ENCODE measurements at regions not wholly inside any gene's neighbourhood (a gene's known extent, or its start where the extent isn't known, plus 50 kb on each side); places are given as distances from the start of the nearest gene placed in this dataset.

GRCh38 chr15:46366360-46367007 lies 731.7 kb downstream of the SQOR start:
- Histone ChIP-seq H3K4me3 (ENCODE audit: low read length) (no peak overlapping the region), H3K4me2 (ENCODE audit: low read length) (no peak overlapping the region), H3F3A (ENCODE audit: control insufficient read depth, insufficient read depth) (no peaks in the 10 kb centered on the region), H3K9me2 (replicated peaks; ENCODE audit: control insufficient read depth, low read length) (no peaks in the 10 kb centered on the region), H3K27ac (ENCODE audit: low read depth, low read length) (no peak overlapping the region), H3K4me1 (ENCODE audit: control insufficient read depth, low read length) (no peaks in the 10 kb centered on the region), H4K20me1 (ENCODE audit: control insufficient read depth, insufficient read depth, low read depth, low read length) (no peaks in the 10 kb centered on the region), H3K9me3 (ENCODE audit: control insufficient read depth, insufficient read depth, low read length) (no peaks in the 10 kb centered on the region), H3K36me3 (ENCODE audit: control insufficient read depth, low read length) (no peaks in the 10 kb centered on the region), H3K79me2 (ENCODE audit: control insufficient read depth, low read length) (no peaks in the 10 kb centered on the region), H3K27me3 (ENCODE audit: control insufficient read depth, low read length) (no peaks in the 10 kb centered on the region)
- no peak for TF ChIP-seq CTCF (IDR thresholded peaks at IDR 0.05; ENCODE audit: low read depth, low read length, poor library complexity, severe bottlenecking)
- no peak for TF ChIP-seq EZH2phosphoT487 (IDR thresholded peaks at IDR 0.05; ENCODE audit: borderline replicate concordance, low read length)

GRCh38 chr15:46383978-46384377 lies 749.1 kb downstream of the SQOR start:
- Histone ChIP-seq H3F3A (ENCODE audit: control insufficient read depth, insufficient read depth) (no peaks in the 10 kb centered on the region), H3K4me3 (ENCODE audit: low read length) (no peak overlapping the region), H3K4me1 (ENCODE audit: control insufficient read depth, low read length) (no peaks in the 10 kb centered on the region), H3K4me2 (ENCODE audit: low read length) (no peak overlapping the region), H3K27ac (ENCODE audit: low read depth, low read length) (no peak overlapping the region), H4K20me1 (ENCODE audit: control insufficient read depth, insufficient read depth, low read depth, low read length) (no peaks in the 10 kb centered on the region), H3K9me2 (replicated peaks; ENCODE audit: control insufficient read depth, low read length) (no peaks in the 10 kb centered on the region), H3K79me2 (ENCODE audit: control insufficient read depth, low read length) (no peaks in the 10 kb centered on the region), H3K27me3 (ENCODE audit: control insufficient read depth, low read length) (no peaks in the 10 kb centered on the region), H3K36me3 (ENCODE audit: control insufficient read depth, low read length) (no peaks in the 10 kb centered on the region), H3K9me3 (ENCODE audit: control insufficient read depth, insufficient read depth, low read length) (0 out of 2 replicates have a peak, but pooled peaks cover 3% of the 10 kb centered on the region)
- no peak for TF ChIP-seq EZH2phosphoT487 (IDR thresholded peaks at IDR 0.05; ENCODE audit: borderline replicate concordance, low read length)
- TF ChIP-seq CTCF (IDR thresholded peaks at IDR 0.05; ENCODE audit: low read depth, low read length, poor library complexity, severe bottlenecking) = no peak

GRCh38 chr15:46386356-46386755 lies 751.5 kb downstream of the SQOR start:
- no peaks in the 10 kb centered on the region for H3F3A ChIP-seq (ENCODE audit: control insufficient read depth, insufficient read depth)
- H3K9me2 ChIP-seq (replicated peaks; ENCODE audit: control insufficient read depth, low read length) = no peaks in the 10 kb centered on the region
- H3K4me3 ChIP-seq (ENCODE audit: low read length) = no peak overlapping the region
- no peaks in the 10 kb centered on the region for H3K79me2 ChIP-seq (ENCODE audit: control insufficient read depth, low read length)
- H3K4me1 ChIP-seq (ENCODE audit: control insufficient read depth, low read length) = no peaks in the 10 kb centered on the region
- H3K36me3 ChIP-seq (ENCODE audit: control insufficient read depth, low read length) = no peaks in the 10 kb centered on the region
- no peak overlapping the region for H3K4me2 ChIP-seq (ENCODE audit: low read length)
- no peaks in the 10 kb centered on the region for H4K20me1 ChIP-seq (ENCODE audit: control insufficient read depth, insufficient read depth, low read depth, low read length)
- H3K27ac ChIP-seq (ENCODE audit: low read depth, low read length) = no peak overlapping the region
- H3K9me3 ChIP-seq (ENCODE audit: control insufficient read depth, insufficient read depth, low read length) = 0 out of 2 replicates have a peak, but pooled peaks cover 3% of the 10 kb centered on the region
- no peaks in the 10 kb centered on the region for H3K27me3 ChIP-seq (ENCODE audit: control insufficient read depth, low read length)
- TF ChIP-seq EZH2phosphoT487 (IDR thresholded peaks at IDR 0.05; ENCODE audit: borderline replicate concordance, low read length) (no peak), CTCF (IDR thresholded peaks at IDR 0.05; ENCODE audit: low read depth, low read length, poor library complexity, severe bottlenecking) (no peak)
